ENCODE measurements at regions not wholly inside any gene's neighbourhood (a gene's known extent, or its start where the extent isn't known, plus 50 kb on each side); places are given as distances from the start of the nearest gene placed in this dataset.

DNA sequence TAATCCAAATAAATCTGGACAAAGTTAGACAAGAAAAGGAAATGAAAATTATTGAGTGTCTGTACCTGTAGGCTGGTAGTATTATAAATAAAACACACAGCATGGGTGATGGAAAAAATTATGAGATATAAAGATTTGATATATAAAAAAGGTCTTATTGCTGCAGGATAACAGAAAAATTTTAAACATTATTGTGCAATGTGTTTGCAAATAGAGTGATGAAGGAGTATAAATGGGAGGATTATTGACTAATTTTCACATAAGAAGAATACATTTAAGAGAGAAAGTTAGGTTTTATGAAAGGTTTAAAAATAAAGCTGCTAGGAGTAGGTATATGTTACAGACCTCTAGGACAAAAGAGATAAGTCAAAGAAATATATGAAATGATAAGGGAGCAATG, 336.7 kb upstream of the MAN1A1 start:
- TF ChIP-seq POLR2A (IDR thresholded peaks at IDR 0.05) (no peak), CTCF (IDR thresholded peaks at IDR 0.05) (no peak)

Measured in body of pancreas (tissue), 4 donors.